Activated CD4-positive, alpha-beta T cell treated with anti-CD3 and anti-CD28 coated beads for 1 hour (primary cell): ENCODE measurements at regions not wholly inside any gene's neighbourhood (a gene's known extent, or its start where the extent isn't known, plus 50 kb on each side); places are given as distances from the start of the nearest gene placed in this dataset.
"Not testable (repeated sequence)": the region's sequence is repeated elsewhere in the genome, so short reads cannot be mapped to it uniquely, and the experiment has no call there.

Experiments
- DNase-seq: peaks from one replicate; pipeline ENCODE4 v3.0.0-alpha.2; 2020

GRCh38 chr14:66295386-66295785 lies 190.8 kb upstream of the CCDC196 start:
- no peak for DNase-seq

- no peak for DNase-seq
Measured at GRCh38 chr14:66300886-66301285, 185.3 kb upstream of the CCDC196 start.

GRCh38 chr14:66306101-66306500 lies 180.1 kb upstream of the CCDC196 start:
- DNase-seq, result no peak

- no peak for DNase-seq
Measured at GRCh38 chr14:66311058-66311457, 175.1 kb upstream of the CCDC196 start.

GRCh38 chr14:66311990-66312389 lies 174.2 kb upstream of the CCDC196 start:
- DNase-seq, result no peak

- DNase-seq, result no peak
Measured at GRCh38 chr14:66312451-66312850, 173.7 kb upstream of the CCDC196 start.

GRCh38 chr14:66315098-66315497 lies 171.1 kb upstream of the CCDC196 start:
- no peak for DNase-seq

GRCh38 chr14:66315548-66315947 lies 170.6 kb upstream of the CCDC196 start:
- DNase-seq, result no peak

- no peak for DNase-seq
Measured at GRCh38 chr14:66322564-66322963, 163.6 kb upstream of the CCDC196 start.

- no peak for DNase-seq
Measured at GRCh38 chr14:66330228-66330627, 155.9 kb upstream of the CCDC196 start.

GRCh38 chr14:66330916-66331315 lies 155.3 kb upstream of the CCDC196 start:
- DNase-seq, result no peak

GRCh38 chr14:66333293-66333692 lies 152.9 kb upstream of the CCDC196 start:
- DNase-seq, result not testable (repeated sequence)

GRCh38 chr14:66341239-66341638 lies 144.9 kb upstream of the CCDC196 start:
- DNase-seq, result no peak

GRCh38 chr14:66345986-66346385 lies 140.2 kb upstream of the CCDC196 start:
- no peak for DNase-seq

- no peak for DNase-seq
Measured at GRCh38 chr14:66351310-66351709, 134.9 kb upstream of the CCDC196 start.

- no peak for DNase-seq
Measured at GRCh38 chr14:66359500-66359899, 126.7 kb upstream of the CCDC196 start.

GRCh38 chr14:66360366-66360926 lies 125.7 kb upstream of the CCDC196 start:
- DNase-seq, result no peak

GRCh38 chr14:66361013-66361412 lies 125.2 kb upstream of the CCDC196 start:
- DNase-seq, result no peak

GRCh38 chr14:66365388-66365787 lies 120.8 kb upstream of the CCDC196 start:
- DNase-seq, result no peak

GRCh38 chr14:66369157-66369697 lies 116.9 kb upstream of the CCDC196 start:
- no peak for DNase-seq

- DNase-seq, result no peak
Measured at GRCh38 chr14:66371776-66372175, 114.4 kb upstream of the CCDC196 start.

GRCh38 chr14:66375046-66375964 lies 110.9 kb upstream of the CCDC196 start:
- no peak for DNase-seq

- DNase-seq, result no peak
Measured at GRCh38 chr14:66377574-66377973, 108.6 kb upstream of the CCDC196 start.
